SK-N-SH treated with all-trans-retinoic acid at 6 μM for 48 hours (cell line): ENCODE measurements at regions not wholly inside any gene's neighbourhood (a gene's known extent, or its start where the extent isn't known, plus 50 kb on each side); places are given as distances from the start of the nearest gene placed in this dataset.

Source experiments
- ATAC-seq: fragments of 200-7000 bp; cut with Tn5 transposase; 3 replicates; pipeline ENCODE4 v1.9.1; 2020; ENCODE audit warnings: mild to moderate bottlenecking, moderate library complexity
- ARNTL ChIP-seq: fragments of 450-650 bp; formaldehyde crosslinking; IDR thresholded peaks from 2 replicates; pipeline ENCODE4 v1.5.0; 2020; ENCODE audit warnings: low read depth, mild to moderate bottlenecking, moderate library complexity, borderline replicate concordance
- CSDC2 ChIP-seq: fragments of 250-450 bp; sonication (Bioruptor Pico); IDR thresholded peaks from 2 replicates; pipeline ENCODE4 v1.5.0; 2020; ENCODE audit warnings: mild to moderate bottlenecking, moderate library complexity
- GLIS3 ChIP-seq: fragments of 250-450 bp; sonication (Bioruptor Pico); IDR thresholded peaks from 2 replicates; pipeline ENCODE4 v1.5.0; 2020; ENCODE audit warnings: mild to moderate bottlenecking, moderate library complexity
- OSR1 ChIP-seq: fragments of 250-450 bp; sonication (Bioruptor Pico); IDR thresholded peaks from 2 replicates; pipeline ENCODE4 v1.8.0; 2022; ENCODE audit warnings: moderate library complexity, mild to moderate bottlenecking, inconsistent platforms
- PPARA ChIP-seq: fragments of 250-450 bp; sonication (Bioruptor Pico); IDR thresholded peaks from 2 replicates; pipeline ENCODE4 v1.5.0; 2020; ENCODE audit warnings: mild to moderate bottlenecking, borderline replicate concordance
- RARB ChIP-seq: fragments of 250-450 bp; sonication (Bioruptor Pico); IDR thresholded peaks from 2 replicates; pipeline ENCODE4 v1.8.0; 2021; ENCODE audit warnings: mild to moderate bottlenecking, moderate library complexity
- SNAI2 ChIP-seq: fragments of 250-450 bp; sonication (Bioruptor Pico); IDR thresholded peaks from 2 replicates; pipeline ENCODE4 v1.5.0; 2020; ENCODE audit warnings: mild to moderate bottlenecking, moderate library complexity
- TCF4 ChIP-seq: fragments of 250-450 bp; sonication (Bioruptor Pico); IDR thresholded peaks from 2 replicates; pipeline ENCODE4 v1.8.0; 2021; ENCODE audit warnings: mild to moderate bottlenecking, moderate library complexity, borderline replicate concordance
- TOX ChIP-seq: fragments of 250-450 bp; sonication (Bioruptor Pico); IDR thresholded peaks from 2 replicates; pipeline ENCODE4 v1.8.0; 2021; ENCODE audit warnings: mild to moderate bottlenecking, moderate library complexity, borderline replicate concordance
- ZC3H10 ChIP-seq: fragments of 250-450 bp; sonication (Bioruptor Pico); IDR thresholded peaks from 2 replicates; pipeline ENCODE4 v1.5.1; 2021; ENCODE audit warnings: mild to moderate bottlenecking, moderate library complexity
- ZFP3 ChIP-seq: fragments of 250-450 bp; sonication (Bioruptor Pico); IDR thresholded peaks from 2 replicates; pipeline ENCODE4 v1.5.0; 2020; ENCODE audit warnings: mild to moderate bottlenecking, moderate library complexity
- ZFP30 ChIP-seq: fragments of 450-650 bp; formaldehyde crosslinking; IDR thresholded peaks from 2 replicates; pipeline ENCODE4 v1.5.0; 2022; ENCODE audit warnings: mild to moderate bottlenecking, moderate library complexity
- ZNF565 ChIP-seq: fragments of 450-650 bp; formaldehyde crosslinking; conservative IDR thresholded peaks from 2 replicates; pipeline ENCODE4 v1.5.0; 2020; ENCODE audit warnings: low read depth, mild to moderate bottlenecking, moderate library complexity
- ZNF70 ChIP-seq: fragments of 450-650 bp; formaldehyde crosslinking; IDR thresholded peaks from 2 replicates; pipeline ENCODE4 v1.5.0; 2020; ENCODE audit warnings: mild to moderate bottlenecking, moderate library complexity
- ZNF8 ChIP-seq: fragments of 450-650 bp; formaldehyde crosslinking; IDR thresholded peaks from 2 replicates; pipeline ENCODE4 v1.5.0; 2020; ENCODE audit warnings: mild to moderate bottlenecking, moderate library complexity
- TF ChIP-seq, protein P1 (sequence below): fragments of 250-450 bp; sonication (Bioruptor Pico); IDR thresholded peaks from 2 replicates; pipeline ENCODE4 v1.8.0; 2021; ENCODE audit warnings: low read depth, mild to moderate bottlenecking, moderate library complexity, borderline replicate concordance
- TF ChIP-seq, protein P2 (sequence below): fragments of 250-450 bp; sonication (Bioruptor Pico); IDR thresholded peaks from 2 replicates; pipeline ENCODE4 v1.5.0; 2020; ENCODE audit warnings: mild to moderate bottlenecking, moderate library complexity
- TF ChIP-seq, protein P3 (sequence below): fragments of 250-450 bp; sonication (Bioruptor Pico); IDR thresholded peaks from 2 replicates; pipeline ENCODE4 v1.8.0; 2020; ENCODE audit warnings: mild to moderate bottlenecking, moderate library complexity, borderline replicate concordance
- TF ChIP-seq, protein P4 (sequence below): fragments of 250-450 bp; sonication (Bioruptor Pico); IDR thresholded peaks from 2 replicates; pipeline ENCODE4 v1.5.1; 2021; ENCODE audit warnings: mild to moderate bottlenecking, moderate library complexity

DNA sequence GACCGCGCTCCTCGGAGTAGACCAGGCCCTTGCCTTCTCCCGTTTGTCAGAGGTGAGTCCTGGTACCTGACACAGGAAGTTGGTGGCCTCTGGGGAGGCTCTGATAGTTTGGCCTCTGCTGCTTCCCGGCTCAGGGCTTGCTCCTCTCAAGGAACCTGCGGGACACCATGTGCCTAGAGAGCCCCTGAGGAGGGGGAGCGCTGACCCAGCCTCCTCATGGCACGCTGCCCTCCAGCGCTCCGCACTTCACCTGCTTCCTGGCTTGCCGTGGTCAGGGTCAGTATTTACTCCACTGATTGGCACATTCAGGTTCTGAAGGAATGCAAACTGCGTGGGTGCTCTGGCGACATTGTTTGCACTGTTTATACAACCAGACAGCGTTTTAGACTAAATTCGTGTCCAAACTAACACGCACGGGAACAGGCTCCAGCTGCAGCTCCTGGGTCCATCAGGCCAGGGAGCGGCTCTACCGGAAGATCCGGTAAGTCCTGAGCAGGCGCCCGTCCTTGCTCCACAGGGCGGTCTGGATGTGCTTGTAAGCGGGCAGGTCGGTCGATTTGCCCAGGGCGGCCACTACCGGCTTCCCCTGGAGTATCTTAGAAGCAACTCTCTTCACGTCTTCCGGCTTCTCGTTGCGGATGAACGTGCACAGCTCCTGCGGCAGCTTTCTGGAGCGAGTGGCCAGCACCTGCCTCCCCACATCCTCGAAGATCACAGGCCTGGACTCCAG, 121.6 kb upstream of the GRID2 start:
- TF ChIP-seq, protein P1, sequence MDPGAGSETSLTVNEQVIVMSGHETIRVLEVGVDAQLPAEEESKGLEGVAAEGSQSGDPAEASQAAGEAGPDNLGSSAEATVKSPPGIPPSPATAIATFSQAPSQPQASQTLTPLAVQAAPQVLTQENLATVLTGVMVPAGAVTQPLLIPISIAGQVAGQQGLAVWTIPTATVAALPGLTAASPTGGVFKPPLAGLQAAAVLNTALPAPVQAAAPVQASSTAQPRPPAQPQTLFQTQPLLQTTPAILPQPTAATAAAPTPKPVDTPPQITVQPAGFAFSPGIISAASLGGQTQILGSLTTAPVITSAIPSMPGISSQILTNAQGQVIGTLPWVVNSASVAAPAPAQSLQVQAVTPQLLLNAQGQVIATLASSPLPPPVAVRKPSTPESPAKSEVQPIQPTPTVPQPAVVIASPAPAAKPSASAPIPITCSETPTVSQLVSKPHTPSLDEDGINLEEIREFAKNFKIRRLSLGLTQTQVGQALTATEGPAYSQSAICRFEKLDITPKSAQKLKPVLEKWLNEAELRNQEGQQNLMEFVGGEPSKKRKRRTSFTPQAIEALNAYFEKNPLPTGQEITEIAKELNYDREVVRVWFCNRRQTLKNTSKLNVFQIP (CRISPR knock-in tag): no peak
- no peak for TF ChIP-seq ARNTL (CRISPR knock-in tag)
- ATAC-seq: no peak

DNA sequence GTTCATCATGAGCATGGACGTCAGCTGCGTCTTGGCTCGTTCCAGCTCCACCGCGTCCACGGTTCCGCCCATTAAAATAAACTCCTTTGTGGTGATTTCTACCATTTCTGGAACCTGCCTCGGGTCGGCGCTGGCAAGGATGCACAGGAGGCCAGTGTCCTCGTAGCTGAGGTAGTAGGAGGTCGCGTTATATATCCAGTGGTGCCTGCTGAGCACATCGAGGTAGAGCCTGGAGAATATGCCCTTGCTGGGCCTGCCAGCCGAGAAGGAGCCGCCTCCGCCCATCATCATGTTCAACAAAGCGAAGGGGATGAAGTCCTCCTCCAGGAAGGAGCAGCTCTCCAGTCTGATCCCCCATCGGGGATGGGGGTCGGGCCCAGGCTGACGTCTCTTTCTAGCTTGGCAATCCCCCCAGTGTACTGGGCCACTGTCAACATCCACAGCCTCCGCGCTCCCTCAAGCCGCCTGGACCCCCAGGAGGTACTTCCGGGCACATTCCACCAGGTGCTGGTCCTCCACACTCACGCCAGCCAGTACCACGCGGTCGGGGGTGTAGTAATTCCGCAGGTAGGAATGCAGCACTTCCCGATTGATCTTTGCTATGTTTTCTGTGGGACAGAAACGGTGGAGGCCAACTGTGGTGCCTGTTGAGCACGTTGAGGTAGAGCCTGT, 120.9 kb upstream of the GRID2 start:
- ATAC-seq: no peak
- TF ChIP-seq, protein P2, sequence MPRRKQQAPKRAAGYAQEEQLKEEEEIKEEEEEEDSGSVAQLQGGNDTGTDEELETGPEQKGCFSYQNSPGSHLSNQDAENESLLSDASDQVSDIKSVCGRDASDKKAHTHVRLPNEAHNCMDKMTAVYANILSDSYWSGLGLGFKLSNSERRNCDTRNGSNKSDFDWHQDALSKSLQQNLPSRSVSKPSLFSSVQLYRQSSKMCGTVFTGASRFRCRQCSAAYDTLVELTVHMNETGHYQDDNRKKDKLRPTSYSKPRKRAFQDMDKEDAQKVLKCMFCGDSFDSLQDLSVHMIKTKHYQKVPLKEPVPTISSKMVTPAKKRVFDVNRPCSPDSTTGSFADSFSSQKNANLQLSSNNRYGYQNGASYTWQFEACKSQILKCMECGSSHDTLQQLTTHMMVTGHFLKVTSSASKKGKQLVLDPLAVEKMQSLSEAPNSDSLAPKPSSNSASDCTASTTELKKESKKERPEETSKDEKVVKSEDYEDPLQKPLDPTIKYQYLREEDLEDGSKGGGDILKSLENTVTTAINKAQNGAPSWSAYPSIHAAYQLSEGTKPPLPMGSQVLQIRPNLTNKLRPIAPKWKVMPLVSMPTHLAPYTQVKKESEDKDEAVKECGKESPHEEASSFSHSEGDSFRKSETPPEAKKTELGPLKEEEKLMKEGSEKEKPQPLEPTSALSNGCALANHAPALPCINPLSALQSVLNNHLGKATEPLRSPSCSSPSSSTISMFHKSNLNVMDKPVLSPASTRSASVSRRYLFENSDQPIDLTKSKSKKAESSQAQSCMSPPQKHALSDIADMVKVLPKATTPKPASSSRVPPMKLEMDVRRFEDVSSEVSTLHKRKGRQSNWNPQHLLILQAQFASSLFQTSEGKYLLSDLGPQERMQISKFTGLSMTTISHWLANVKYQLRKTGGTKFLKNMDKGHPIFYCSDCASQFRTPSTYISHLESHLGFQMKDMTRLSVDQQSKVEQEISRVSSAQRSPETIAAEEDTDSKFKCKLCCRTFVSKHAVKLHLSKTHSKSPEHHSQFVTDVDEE (CRISPR knock-in tag): no peak
- TF ChIP-seq ZC3H10 (CRISPR knock-in tag) (no peak), ZFP30 (CRISPR knock-in tag) (no peak), ZFP3 (no peak), ZNF565 (CRISPR knock-in tag) (no peak), TCF4 (CRISPR knock-in tag) (no peak)
- TF ChIP-seq, protein P3, sequence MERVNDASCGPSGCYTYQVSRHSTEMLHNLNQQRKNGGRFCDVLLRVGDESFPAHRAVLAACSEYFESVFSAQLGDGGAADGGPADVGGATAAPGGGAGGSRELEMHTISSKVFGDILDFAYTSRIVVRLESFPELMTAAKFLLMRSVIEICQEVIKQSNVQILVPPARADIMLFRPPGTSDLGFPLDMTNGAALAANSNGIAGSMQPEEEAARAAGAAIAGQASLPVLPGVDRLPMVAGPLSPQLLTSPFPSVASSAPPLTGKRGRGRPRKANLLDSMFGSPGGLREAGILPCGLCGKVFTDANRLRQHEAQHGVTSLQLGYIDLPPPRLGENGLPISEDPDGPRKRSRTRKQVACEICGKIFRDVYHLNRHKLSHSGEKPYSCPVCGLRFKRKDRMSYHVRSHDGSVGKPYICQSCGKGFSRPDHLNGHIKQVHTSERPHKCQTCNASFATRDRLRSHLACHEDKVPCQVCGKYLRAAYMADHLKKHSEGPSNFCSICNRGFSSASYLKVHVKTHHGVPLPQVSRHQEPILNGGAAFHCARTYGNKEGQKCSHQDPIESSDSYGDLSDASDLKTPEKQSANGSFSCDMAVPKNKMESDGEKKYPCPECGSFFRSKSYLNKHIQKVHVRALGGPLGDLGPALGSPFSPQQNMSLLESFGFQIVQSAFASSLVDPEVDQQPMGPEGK (CRISPR knock-in tag): no peak

DNA sequence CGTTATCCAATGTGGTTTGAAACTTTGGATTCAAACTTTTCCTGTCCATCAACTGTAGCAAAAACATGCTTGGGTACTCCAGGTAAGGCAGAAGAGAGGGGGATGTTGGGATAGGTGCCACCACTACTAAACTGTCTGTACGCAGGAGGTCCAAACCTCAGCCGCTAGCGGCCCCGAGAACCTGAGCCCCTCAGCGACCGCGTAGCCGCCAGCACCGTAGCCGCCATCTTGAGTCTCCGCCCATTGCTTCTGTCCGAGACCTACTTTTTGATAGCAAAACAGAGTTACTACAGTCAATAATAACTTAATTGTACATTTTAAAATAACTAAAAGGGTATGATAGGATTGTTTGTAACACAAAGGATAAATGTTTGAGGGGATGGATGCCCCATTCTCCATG, 119.9 kb upstream of the GRID2 start:
- no peak for ATAC-seq
- TF ChIP-seq OSR1 (CRISPR knock-in tag) (no peak), TOX (CRISPR knock-in tag) (no peak), ZNF8 (no peak), ZNF70 (CRISPR knock-in tag) (no peak), GLIS3 (no peak), ZNF565 (CRISPR knock-in tag) (no peak), ZC3H10 (CRISPR knock-in tag) (no peak)

DNA sequence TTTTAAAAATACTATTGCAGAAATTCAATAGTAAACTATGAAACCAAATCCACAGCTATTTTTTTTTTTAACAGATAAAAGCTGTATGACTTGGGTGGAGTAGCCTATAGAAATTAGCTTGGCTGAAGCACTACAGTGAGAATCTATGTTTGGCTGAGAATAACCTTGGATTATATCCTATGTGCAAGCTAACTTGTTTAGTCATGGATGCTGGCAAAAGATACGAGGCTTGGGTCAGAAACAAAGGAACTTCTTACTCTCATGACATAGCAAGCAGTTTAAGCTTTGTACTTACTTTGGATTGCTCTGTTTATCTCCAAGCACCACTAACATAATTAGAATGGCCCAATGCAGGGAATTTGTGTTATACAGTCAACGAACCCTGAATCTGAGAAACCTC, 119.2 kb upstream of the GRID2 start:
- no peak for TF ChIP-seq OSR1 (CRISPR knock-in tag)
- TF ChIP-seq TOX (CRISPR knock-in tag): no peak
- ATAC-seq: no peak

DNA sequence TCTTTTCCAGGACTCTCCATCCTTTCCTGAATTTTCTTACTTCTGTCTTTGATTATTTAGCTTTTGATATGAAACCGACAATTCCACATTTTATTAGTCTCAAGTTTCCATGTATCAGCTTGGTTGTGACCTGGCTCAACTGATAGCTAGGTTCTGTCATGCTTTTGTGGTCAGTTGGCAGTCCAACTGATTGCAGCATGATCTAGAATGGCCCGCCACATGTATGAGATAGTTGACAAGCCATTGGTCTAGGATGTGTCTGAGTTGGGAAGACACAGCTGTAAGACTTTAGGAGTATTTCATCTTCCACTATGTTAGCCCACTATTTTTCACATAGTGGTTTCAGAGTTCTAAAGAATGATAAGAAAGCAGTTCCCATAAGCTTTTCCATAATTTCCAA, 117.5 kb upstream of the GRID2 start:
- TF ChIP-seq PPARA (no peak), ZNF70 (CRISPR knock-in tag) (no peak), GLIS3 (no peak), SNAI2 (CRISPR knock-in tag) (no peak), ARNTL (CRISPR knock-in tag) (no peak), CSDC2 (CRISPR knock-in tag) (no peak), TOX (CRISPR knock-in tag) (no peak), TCF4 (CRISPR knock-in tag) (no peak), RARB (CRISPR knock-in tag) (no peak)
- TF ChIP-seq, protein P4, sequence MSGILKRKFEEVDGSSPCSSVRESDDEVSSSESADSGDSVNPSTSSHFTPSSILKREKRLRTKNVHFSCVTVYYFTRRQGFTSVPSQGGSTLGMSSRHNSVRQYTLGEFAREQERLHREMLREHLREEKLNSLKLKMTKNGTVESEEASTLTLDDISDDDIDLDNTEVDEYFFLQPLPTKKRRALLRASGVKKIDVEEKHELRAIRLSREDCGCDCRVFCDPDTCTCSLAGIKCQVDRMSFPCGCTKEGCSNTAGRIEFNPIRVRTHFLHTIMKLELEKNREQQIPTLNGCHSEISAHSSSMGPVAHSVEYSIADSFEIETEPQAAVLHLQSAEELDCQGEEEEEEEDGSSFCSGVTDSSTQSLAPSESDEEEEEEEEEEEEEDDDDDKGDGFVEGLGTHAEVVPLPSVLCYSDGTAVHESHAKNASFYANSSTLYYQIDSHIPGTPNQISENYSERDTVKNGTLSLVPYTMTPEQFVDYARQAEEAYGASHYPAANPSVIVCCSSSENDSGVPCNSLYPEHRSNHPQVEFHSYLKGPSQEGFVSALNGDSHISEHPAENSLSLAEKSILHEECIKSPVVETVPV (CRISPR knock-in tag): no peak
- no peak for ATAC-seq
